ENCODE measurements at regions not wholly inside any gene's neighbourhood (a gene's known extent, or its start where the extent isn't known, plus 50 kb on each side); places are given as distances from the start of the nearest gene placed in this dataset.

DNA sequence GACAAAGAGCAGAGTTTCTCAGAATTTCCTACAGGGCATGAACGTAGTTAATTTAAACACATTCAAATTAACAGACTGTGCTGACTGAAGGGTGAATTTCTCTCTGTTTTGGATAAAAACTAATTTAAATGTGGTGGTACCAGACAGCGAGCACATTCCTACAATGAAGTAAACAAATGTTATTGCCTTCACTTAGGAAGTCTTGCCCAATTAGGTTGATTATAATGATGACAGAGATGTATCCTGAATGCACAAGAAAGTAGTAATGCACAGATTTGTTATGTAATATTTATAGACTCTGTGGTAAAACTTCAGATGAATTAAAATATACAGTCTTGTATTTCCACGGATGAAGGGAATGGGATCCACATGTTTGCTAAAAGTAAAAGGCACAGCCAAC lies 507.2 kb downstream of the EPHA4 start:
- H3K4me3 ChIP-seq, result no peak overlapping the region
- TF ChIP-seq, protein P1, sequence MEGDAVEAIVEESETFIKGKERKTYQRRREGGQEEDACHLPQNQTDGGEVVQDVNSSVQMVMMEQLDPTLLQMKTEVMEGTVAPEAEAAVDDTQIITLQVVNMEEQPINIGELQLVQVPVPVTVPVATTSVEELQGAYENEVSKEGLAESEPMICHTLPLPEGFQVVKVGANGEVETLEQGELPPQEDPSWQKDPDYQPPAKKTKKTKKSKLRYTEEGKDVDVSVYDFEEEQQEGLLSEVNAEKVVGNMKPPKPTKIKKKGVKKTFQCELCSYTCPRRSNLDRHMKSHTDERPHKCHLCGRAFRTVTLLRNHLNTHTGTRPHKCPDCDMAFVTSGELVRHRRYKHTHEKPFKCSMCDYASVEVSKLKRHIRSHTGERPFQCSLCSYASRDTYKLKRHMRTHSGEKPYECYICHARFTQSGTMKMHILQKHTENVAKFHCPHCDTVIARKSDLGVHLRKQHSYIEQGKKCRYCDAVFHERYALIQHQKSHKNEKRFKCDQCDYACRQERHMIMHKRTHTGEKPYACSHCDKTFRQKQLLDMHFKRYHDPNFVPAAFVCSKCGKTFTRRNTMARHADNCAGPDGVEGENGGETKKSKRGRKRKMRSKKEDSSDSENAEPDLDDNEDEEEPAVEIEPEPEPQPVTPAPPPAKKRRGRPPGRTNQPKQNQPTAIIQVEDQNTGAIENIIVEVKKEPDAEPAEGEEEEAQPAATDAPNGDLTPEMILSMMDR (IDR thresholded peaks at IDR 0.05), result no peak
- no peaks in the 10 kb centered on the region for H3K9me3 ChIP-seq
- H3K4me1 ChIP-seq, result no peaks in the 10 kb centered on the region
- intact Hi-C loops (cut with DNase I), result no loop called here
- 60 to 62% methylated on average over 3 of the region's 3 CpGs for WGBS, 2 donors
- H3K27me3 ChIP-seq, result peaks cover 0 to 6% (median 0%) of the 10 kb centered on the region in 4 donors
- no peak for ATAC-seq
- no peaks in the 10 kb centered on the region for H3K36me3 ChIP-seq
- FAIRE-seq, result no peak
- H3K27ac ChIP-seq, result no peak overlapping the region
- DNase-seq, result no peak

DNA sequence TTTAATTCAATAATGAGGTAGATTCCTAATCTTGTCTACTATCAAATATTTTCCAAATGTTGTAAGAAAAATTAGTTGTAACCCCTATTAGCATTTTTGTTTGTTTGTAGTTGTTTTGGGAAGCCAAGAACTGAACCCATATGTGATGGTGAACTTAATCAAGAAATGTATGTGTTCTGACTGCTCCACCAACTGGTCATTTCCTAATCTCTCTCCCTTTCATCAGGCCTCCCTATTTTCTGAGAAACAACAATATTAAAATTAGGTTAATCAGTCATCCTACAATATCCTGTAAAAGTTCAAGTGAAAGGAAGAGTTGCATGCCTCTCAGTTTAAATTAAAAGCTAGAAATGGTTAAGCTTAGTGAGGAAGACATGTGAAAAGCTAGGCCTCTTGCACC lies 504.0 kb downstream of the EPHA4 start:
- TF ChIP-seq, protein P1 (IDR thresholded peaks at IDR 0.05), result no peak
- no peaks in the 10 kb centered on the region for H3K27me3 ChIP-seq
- no peaks in the 10 kb centered on the region for H3K36me3 ChIP-seq
- no peak for DNase-seq
- no peak overlapping the region for H3K4me3 ChIP-seq
- ATAC-seq, result no peak
- intact Hi-C loops (cut with DNase I), result no loop called here
- H3K4me1 ChIP-seq, result no peaks in the 10 kb centered on the region
- no peak for FAIRE-seq
- no peak overlapping the region for H3K27ac ChIP-seq
- H3K9me3 ChIP-seq, result no peaks in the 10 kb centered on the region

DNA sequence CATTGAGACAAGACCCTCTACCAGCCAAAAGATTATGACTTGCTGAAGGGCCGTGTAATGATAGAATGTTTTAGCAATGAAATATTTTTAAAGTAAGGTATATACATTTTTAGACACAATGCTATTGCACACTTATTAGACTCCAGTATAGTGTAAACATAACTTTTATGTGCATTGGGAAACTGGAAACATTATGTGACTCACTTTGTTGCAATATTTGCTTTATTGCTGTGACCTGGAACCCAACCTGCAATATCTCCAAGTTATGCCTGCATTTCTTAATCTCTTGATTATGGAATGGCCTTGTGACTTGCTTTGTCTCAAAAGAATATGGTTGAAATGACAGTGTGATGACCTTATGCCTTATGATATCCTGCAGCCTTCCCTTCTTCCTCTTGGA lies 502.0 kb downstream of the EPHA4 start:
- FAIRE-seq (no peak), DNase-seq (no peak), ATAC-seq (no peak)
- no peak overlapping the region for H3K27ac ChIP-seq
- intact Hi-C loops (cut with DNase I), result no loop called here
- TF ChIP-seq, protein P1 (IDR thresholded peaks at IDR 0.05), result no peak
- WGBS, 2 donors, result 78 to 93% methylated on average over 1 of the region's 1 CpG
- no peaks in the 10 kb centered on the region for H3K4me1 ChIP-seq
- no peak overlapping the region for H3K4me3 ChIP-seq
- H3K36me3 ChIP-seq, result no peaks in the 10 kb centered on the region
- H3K27me3 ChIP-seq, result no peaks in the 10 kb centered on the region
- H3K9me3 ChIP-seq, result no peaks in the 10 kb centered on the region

DNA sequence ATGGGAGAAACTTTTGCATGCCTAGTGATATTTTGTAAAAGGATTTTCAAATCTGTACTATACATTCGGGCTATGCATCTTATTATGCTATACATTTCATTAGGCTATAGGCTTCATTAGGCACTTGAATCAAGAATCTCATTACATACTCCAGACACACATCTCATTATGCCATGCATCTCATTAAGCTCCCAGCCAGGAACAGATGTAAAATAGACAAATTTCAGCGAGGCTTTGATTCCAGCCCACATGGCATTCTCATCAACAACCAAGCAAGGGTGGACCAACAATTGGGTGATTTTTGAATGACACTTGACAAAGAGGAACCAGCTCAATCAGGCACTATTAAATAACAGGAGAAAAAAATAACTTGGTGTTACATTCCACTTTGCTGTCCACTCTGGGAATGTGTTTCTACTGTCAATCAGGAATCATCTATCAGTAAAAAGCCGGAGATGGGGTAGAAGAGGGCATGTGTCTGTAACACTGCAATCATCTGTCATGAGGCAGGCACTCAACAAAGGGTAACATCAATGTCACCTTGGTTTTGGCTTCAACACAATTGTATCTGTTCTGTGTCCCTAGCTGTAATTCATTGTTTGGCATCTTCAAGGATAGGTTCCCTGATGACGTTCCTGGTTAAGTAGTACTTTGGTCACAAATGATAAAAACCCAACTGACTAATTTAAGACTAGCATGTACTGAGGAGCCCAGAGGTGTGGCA lies 498.6 kb downstream of the EPHA4 start:
- H3K4me1 ChIP-seq, result no peaks in the 10 kb centered on the region
- no peak for FAIRE-seq
- DNase-seq, result no peak
- no peaks in the 10 kb centered on the region for H3K9me3 ChIP-seq
- TF ChIP-seq, protein P1 (IDR thresholded peaks at IDR 0.05), result no peak
- H3K27me3 ChIP-seq, result peaks cover 0 to under 1% (median 0%) of the 10 kb centered on the region in 4 donors
- H3K4me3 ChIP-seq, result no peak overlapping the region
- no peak overlapping the region for H3K27ac ChIP-seq
- WGBS, 2 donors, result 66 to 75% methylated on average over 4 of the region's 4 CpGs
- no peak for ATAC-seq
- H3K36me3 ChIP-seq, result no peaks in the 10 kb centered on the region
- intact Hi-C loops (cut with DNase I), result no loop called here

DNA sequence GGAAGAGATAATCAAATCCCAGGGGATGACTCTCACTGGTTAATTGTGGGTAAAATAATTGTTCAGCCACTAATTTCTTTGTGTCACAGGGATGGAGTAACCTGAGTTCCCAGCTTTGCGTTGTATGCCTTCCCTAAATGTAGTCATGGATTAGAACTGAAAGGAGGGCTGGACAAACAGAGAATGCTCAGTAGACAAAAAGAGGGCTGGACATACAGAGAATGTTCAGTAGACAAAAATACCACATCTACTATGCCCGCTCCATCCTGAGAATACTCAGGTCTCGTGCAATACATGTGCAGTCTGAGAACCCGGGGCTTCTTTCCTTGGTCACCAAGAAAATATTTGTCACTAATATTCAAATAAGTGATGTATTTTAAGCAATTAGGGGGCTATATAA lies 497.9 kb downstream of the EPHA4 start:
- H3K36me3 ChIP-seq, result no peaks in the 10 kb centered on the region
- no peak overlapping the region for H3K4me3 ChIP-seq
- FAIRE-seq, result no peak
- intact Hi-C loops (cut with DNase I), result no loop called here
- DNase-seq, result no peak
- H3K27me3 ChIP-seq, result peaks cover 0 to 8% (median 0%) of the 10 kb centered on the region in 4 donors
- TF ChIP-seq, protein P1 (IDR thresholded peaks at IDR 0.05), result no peak
- H3K27ac ChIP-seq, result no peak overlapping the region
- 83 to 84% methylated on average over 4 of the region's 4 CpGs for WGBS, 2 donors
- H3K4me1 ChIP-seq, result no peaks in the 10 kb centered on the region
- H3K9me3 ChIP-seq, result no peaks in the 10 kb centered on the region
- ATAC-seq, result no peak

Measured in pancreas (tissue), 10 donors.